Naive thymus-derived CD8-positive, alpha-beta T cell (primary cell): ENCODE measurements at regions not wholly inside any gene's neighbourhood (a gene's known extent, or its start where the extent isn't known, plus 50 kb on each side); places are given as distances from the start of the nearest gene placed in this dataset.

Source experiments
- ATAC-seq, 2 donors: fragments of 150-1000 bp; cut with Tn5 transposase in 1 of 2; sonication (Bioruptor Pico), chemical (Tn5 transposase) in 1 of 2; 1 replicate in 1 of 2; 2 replicates in 1 of 2; pipeline ENCODE4 v1.10.0; 2021; ENCODE audit warnings: mild to moderate bottlenecking in 2 of 2, moderate library complexity in 2 of 2
- POLR2A ChIA-PET: fragments of 350-600 bp; sonication (Branson Sonifier 250); formaldehyde crosslinking; loops from one replicate; lab custom pipeline; 2021; ENCODE audit warnings: antibody characterized with exemption; lab: Charles Lee
- DNase-seq, 10 donors: peaks; one replicate each; pipeline versions ENCODE4 v3.0.0 to v3.0.0-alpha.2; 2020 to 2022
- H3K27ac Mint-ChIP-seq, 10 donors: one replicate each; pipeline ENCODE4 v1.8.0; 2020 to 2022; ENCODE audit warnings: mild to moderate bottlenecking in 10 of 10, mixed read lengths in 10 of 10, moderate library complexity in 4 of 10, inconsistent platforms in 1 of 10
- H3K27me3 Mint-ChIP-seq, 5 donors: one replicate each; pipeline ENCODE4 v1.8.0; 2021 to 2022; ENCODE audit warnings: mixed read lengths in 5 of 5
- H3K36me3 Mint-ChIP-seq, 3 donors: one replicate each; pipeline ENCODE4 v1.8.0; 2020 to 2022; ENCODE audit warnings: mixed read lengths in 3 of 3, mild to moderate bottlenecking in 2 of 3, inconsistent platforms in 1 of 3
- H3K4me1 Mint-ChIP-seq, 4 donors: one replicate each; pipeline ENCODE4 v1.8.0; 2021 to 2022; ENCODE audit warnings: mixed read lengths in 4 of 4
- H3K4me3 Mint-ChIP-seq, 10 donors: one replicate each; pipeline ENCODE4 v1.8.0; 2020 to 2022; ENCODE audit warnings: mild to moderate bottlenecking in 10 of 10, mixed read lengths in 10 of 10, moderate library complexity in 6 of 10, inconsistent platforms in 1 of 10
- H3K9me3 Mint-ChIP-seq, 9 donors: one replicate each; pipeline ENCODE4 v1.8.0; 2020 to 2022; ENCODE audit warnings: mixed read lengths in 9 of 9, mild to moderate bottlenecking in 3 of 9, inconsistent platforms in 1 of 9, moderate library complexity in 1 of 9

- Mint-ChIP-seq H3K4me3 (no peak overlapping the region), H3K4me1 (no peaks in the 10 kb centered on the region), H3K27ac (no peak overlapping the region), H3K36me3 (no peaks in the 10 kb centered on the region), H3K9me3 (peaks cover 0 to 9% (median 0%) of the 10 kb centered on the region in 9 donors), H3K27me3 (no peaks in the 10 kb centered on the region)
- DNase-seq (no peak), ATAC-seq (no peak)
- POLR2A ChIA-PET = no interaction called here
Observed at GRCh38 chr4:162221148-162221547, 57.3 kb upstream of the FSTL5 start.
